Adrenal gland (tissue), 5 donors: ENCODE measurements at regions not wholly inside any gene's neighbourhood (a gene's known extent, or its start where the extent isn't known, plus 50 kb on each side); places are given as distances from the start of the nearest gene placed in this dataset.

Experiments used
- CTCF ChIP-seq, 6 experiments: fragments of 450-650 bp in 4 of 6; fragments of 200-600 bp in 2 of 6; sonication (generic) in 1 of 6; IDR thresholded peaks; 1 replicate in 5 of 6; 2 replicates in 1 of 6; pipeline versions ENCODE4 v1.5.1 to v1.8.0; 2016 to 2021; ENCODE audit warnings: antibody characterized with exemption in 6 of 6, mild to moderate bottlenecking in 2 of 6, moderate library complexity in 1 of 6
- POLR2A ChIP-seq, 2 donors: fragments of 450-650 bp; IDR thresholded peaks; one replicate each; pipeline ENCODE4 v1.6.1; 2017; ENCODE audit warnings: antibody characterized with exemption in 2 of 2, mild to moderate bottlenecking in 2 of 2, moderate library complexity in 1 of 2
- donor health status: DM: no; HTN: no; CAD: no.

- no peak for TF ChIP-seq POLR2A (IDR thresholded peaks at IDR 0.05)
- TF ChIP-seq CTCF (IDR thresholded peaks at IDR 0.05): no peak
These were observed 374.5 kb downstream of the PLA2G4A start for GRCh38 chr1:187203257-187203656.
